ENCODE measurements at regions not wholly inside any gene's neighbourhood (a gene's known extent, or its start where the extent isn't known, plus 50 kb on each side); places are given as distances from the start of the nearest gene placed in this dataset.

DNA sequence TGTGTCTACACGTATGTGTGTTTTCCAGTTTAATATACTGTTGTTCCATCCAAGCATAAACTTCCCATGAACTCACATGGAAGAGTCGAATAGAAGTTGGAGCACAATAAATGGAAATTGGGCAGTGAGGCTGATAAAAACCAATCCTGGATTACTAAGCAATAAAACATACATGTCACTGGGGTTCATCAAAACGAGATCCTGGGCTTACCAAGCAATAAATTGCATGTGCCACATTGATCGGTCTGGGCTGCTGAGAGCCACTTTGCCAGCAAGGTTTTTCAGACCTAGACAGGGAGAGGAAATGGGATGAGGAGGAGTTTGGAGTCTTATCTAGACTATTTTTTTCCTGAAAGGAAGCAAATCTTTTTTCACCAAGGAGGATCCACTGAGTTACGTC is 322.3 kb upstream of the C16orf82 start:
- no TSS peak for BruUV-seq (replicated peaks)
- DNase-seq = no peak
- Mint-ChIP-seq H3K27ac (ENCODE audit: unreplicated experiment) (no peak overlapping the region), H3K27me3 (ENCODE audit: unreplicated experiment) (no peaks in the 10 kb centered on the region), H3K36me3 (ENCODE audit: insufficient read depth, unreplicated experiment) (no peaks in the 10 kb centered on the region), H3K4me1 (ENCODE audit: low read depth, unreplicated experiment) (no peaks in the 10 kb centered on the region), H3K9me3 (ENCODE audit: low read depth, unreplicated experiment) (peaks cover 7% of the 10 kb centered on the region), H3K4me3 (ENCODE audit: low read depth, unreplicated experiment) (no peak overlapping the region)
- CTCF ChIA-PET = no interaction called here
- intact Hi-C loops (cut with micrococcal nuclease; ENCODE audit: unreplicated experiment) = no loop called here
- TF ChIP-seq, protein P1, sequence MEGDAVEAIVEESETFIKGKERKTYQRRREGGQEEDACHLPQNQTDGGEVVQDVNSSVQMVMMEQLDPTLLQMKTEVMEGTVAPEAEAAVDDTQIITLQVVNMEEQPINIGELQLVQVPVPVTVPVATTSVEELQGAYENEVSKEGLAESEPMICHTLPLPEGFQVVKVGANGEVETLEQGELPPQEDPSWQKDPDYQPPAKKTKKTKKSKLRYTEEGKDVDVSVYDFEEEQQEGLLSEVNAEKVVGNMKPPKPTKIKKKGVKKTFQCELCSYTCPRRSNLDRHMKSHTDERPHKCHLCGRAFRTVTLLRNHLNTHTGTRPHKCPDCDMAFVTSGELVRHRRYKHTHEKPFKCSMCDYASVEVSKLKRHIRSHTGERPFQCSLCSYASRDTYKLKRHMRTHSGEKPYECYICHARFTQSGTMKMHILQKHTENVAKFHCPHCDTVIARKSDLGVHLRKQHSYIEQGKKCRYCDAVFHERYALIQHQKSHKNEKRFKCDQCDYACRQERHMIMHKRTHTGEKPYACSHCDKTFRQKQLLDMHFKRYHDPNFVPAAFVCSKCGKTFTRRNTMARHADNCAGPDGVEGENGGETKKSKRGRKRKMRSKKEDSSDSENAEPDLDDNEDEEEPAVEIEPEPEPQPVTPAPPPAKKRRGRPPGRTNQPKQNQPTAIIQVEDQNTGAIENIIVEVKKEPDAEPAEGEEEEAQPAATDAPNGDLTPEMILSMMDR (IDR thresholded peaks at IDR 0.05; ENCODE audit: unreplicated experiment) = no peak

DNA sequence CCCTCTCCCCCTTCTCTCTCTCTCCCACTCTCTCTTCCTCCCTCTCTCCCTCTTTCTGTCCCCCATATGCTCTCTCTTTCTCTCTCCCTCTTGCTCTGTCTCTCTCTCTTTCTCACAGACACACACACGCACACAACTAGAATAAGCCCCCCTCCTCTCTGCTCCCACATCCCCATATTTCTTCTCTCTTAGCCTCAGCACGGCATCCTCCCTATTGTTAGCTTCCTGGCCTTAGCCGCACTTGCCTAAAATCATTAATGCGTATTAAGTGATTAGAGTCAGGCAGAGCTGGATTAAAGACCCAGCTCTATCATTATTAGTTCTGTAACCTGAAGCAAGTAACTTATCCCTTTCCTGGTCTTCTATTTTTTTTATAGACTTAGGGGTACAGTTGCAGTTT is 319.0 kb upstream of the C16orf82 start:
- TF ChIP-seq, protein P1 (IDR thresholded peaks at IDR 0.05; ENCODE audit: unreplicated experiment) = no peak
- Mint-ChIP-seq H3K4me1 (ENCODE audit: low read depth, unreplicated experiment) (no peaks in the 10 kb centered on the region), H3K4me3 (ENCODE audit: low read depth, unreplicated experiment) (no peak overlapping the region), H3K27me3 (ENCODE audit: unreplicated experiment) (no peaks in the 10 kb centered on the region), H3K27ac (ENCODE audit: unreplicated experiment) (no peak overlapping the region), H3K36me3 (ENCODE audit: insufficient read depth, unreplicated experiment) (no peaks in the 10 kb centered on the region), H3K9me3 (ENCODE audit: low read depth, unreplicated experiment) (peaks cover 9% of the 10 kb centered on the region)
- no TSS peak for BruUV-seq (replicated peaks)
- no peak for DNase-seq
- intact Hi-C loops (cut with micrococcal nuclease; ENCODE audit: unreplicated experiment) = no loop called here
- CTCF ChIA-PET = interaction anchor here (0.6 kb wide), 1 partner anchor 110 kb away, joined by 4 read pairs; no protein-coding TSS in a partner anchor

DNA sequence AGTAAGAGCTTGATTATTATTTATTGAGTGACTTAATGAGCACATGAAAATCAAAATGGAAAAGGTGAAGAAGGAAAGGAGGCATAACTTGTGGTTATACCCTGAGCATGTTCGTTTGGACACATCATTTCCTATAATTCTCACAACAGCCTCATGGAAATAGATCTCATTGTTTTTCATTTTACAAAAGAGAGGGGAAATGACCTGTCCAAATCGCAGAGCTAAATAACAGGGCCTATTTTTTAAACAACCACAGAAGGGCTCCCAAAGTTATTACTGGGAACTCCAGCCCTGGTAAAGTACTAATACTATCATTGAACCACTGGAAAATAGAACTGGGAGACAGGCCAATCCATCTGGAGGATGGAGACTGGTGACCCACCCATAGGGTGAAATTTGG is 317.7 kb upstream of the C16orf82 start:
- no peaks in the 10 kb centered on the region for H3K36me3 Mint-ChIP-seq (ENCODE audit: insufficient read depth, unreplicated experiment)
- H3K27ac Mint-ChIP-seq (ENCODE audit: unreplicated experiment) = no peak overlapping the region
- intact Hi-C loops (cut with micrococcal nuclease; ENCODE audit: unreplicated experiment) = no loop called here
- CTCF ChIA-PET = no interaction called here
- no TSS peak for BruUV-seq (replicated peaks)
- H3K27me3 Mint-ChIP-seq (ENCODE audit: unreplicated experiment) = no peaks in the 10 kb centered on the region
- no peaks in the 10 kb centered on the region for H3K4me1 Mint-ChIP-seq (ENCODE audit: low read depth, unreplicated experiment)
- H3K9me3 Mint-ChIP-seq (ENCODE audit: low read depth, unreplicated experiment) = peaks cover 9% of the 10 kb centered on the region
- no peak overlapping the region for H3K4me3 Mint-ChIP-seq (ENCODE audit: low read depth, unreplicated experiment)
- TF ChIP-seq, protein P1 (IDR thresholded peaks at IDR 0.05; ENCODE audit: unreplicated experiment) = no peak
- no peak for DNase-seq

DNA sequence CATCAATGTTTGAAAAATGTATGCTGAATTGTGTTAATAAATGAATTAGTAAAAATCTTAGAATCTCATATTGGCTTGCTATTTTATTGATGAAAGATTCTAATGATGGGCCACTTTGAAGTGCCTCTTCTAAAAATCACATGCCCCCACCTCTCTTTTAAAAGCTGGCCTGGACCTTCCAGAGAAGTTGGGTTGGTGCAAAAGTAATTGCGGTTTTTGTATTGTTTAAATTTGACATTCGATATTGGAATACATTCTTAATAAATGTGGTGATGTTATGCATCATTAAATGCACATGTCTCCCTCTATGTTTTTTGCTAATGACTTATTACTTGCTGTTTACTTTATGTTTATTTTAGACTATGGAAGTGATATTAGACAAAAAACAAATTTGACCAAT is 314.6 kb upstream of the C16orf82 start:
- H3K4me3 Mint-ChIP-seq (ENCODE audit: low read depth, unreplicated experiment) = no peak overlapping the region
- peaks cover 10% of the 10 kb centered on the region for H3K9me3 Mint-ChIP-seq (ENCODE audit: low read depth, unreplicated experiment)
- CTCF ChIA-PET = no interaction called here
- H3K36me3 Mint-ChIP-seq (ENCODE audit: insufficient read depth, unreplicated experiment) = no peaks in the 10 kb centered on the region
- no TSS peak for BruUV-seq (replicated peaks)
- TF ChIP-seq, protein P1 (IDR thresholded peaks at IDR 0.05; ENCODE audit: unreplicated experiment) = no peak
- intact Hi-C loops (cut with micrococcal nuclease; ENCODE audit: unreplicated experiment) = no loop called here
- no peaks in the 10 kb centered on the region for H3K27me3 Mint-ChIP-seq (ENCODE audit: unreplicated experiment)
- H3K4me1 Mint-ChIP-seq (ENCODE audit: low read depth, unreplicated experiment) = no peaks in the 10 kb centered on the region
- DNase-seq = no peak
- no peak overlapping the region for H3K27ac Mint-ChIP-seq (ENCODE audit: unreplicated experiment)

DNA sequence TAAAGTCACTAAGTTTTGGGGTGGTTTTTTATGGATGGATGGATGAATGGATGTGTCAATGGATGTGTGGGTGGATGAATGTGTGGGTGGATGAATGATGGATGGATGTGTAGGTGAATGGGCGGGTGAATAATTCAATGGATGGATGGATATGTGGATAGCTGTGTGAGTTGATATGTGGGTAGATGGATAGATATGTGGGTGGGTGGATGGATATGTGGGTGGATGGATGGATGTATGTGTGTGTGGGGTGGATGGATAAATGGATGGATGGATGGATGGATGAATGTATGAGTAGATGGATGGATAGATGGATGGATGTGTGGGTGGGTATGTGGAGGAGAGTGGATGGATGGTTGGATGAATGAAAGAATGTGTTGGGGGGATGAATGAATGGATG is 310.1 kb upstream of the C16orf82 start:
- Mint-ChIP-seq H3K36me3 (ENCODE audit: insufficient read depth, unreplicated experiment) (no peaks in the 10 kb centered on the region), H3K27ac (ENCODE audit: unreplicated experiment) (no peak overlapping the region), H3K9me3 (ENCODE audit: low read depth, unreplicated experiment) (peaks cover 14% of the 10 kb centered on the region), H3K27me3 (ENCODE audit: unreplicated experiment) (no peaks in the 10 kb centered on the region), H3K4me1 (ENCODE audit: low read depth, unreplicated experiment) (no peaks in the 10 kb centered on the region), H3K4me3 (ENCODE audit: low read depth, unreplicated experiment) (no peak overlapping the region)
- intact Hi-C loops (cut with micrococcal nuclease; ENCODE audit: unreplicated experiment) = no loop called here
- CTCF ChIA-PET = no interaction called here
- TF ChIP-seq, protein P1 (IDR thresholded peaks at IDR 0.05; ENCODE audit: unreplicated experiment) = no peak
- no peak for DNase-seq
- BruUV-seq (replicated peaks) = no TSS peak

Data from Calu3 (cell line).